IMR-90 (cell line): ENCODE measurements at regions not wholly inside any gene's neighbourhood (a gene's known extent, or its start where the extent isn't known, plus 50 kb on each side); places are given as distances from the start of the nearest gene placed in this dataset.

Experiments used
- ATAC-seq: fragments of 200-7000 bp; cut with Tn5 transposase; 2 replicates; pipeline ENCODE4 v1.9.1; 2020; ENCODE audit warnings: low read depth, mild to moderate bottlenecking, moderate library complexity
- BruUV-seq: library from RNA; stranded (reverse); fragments of 400-500 nt; replicated peaks from 2 replicates; lab custom pipeline; 2021; lab: Mats Ljungman, UMichigan
- CTCF ChIA-PET: fragments of 300-600 bp; formaldehyde crosslinking; extraction: SDS; loops from one replicate; lab custom pipeline; 2021; ENCODE audit warnings: antibody characterized with exemption; lab: Yijun Ruan, JAX
- POLR2A ChIA-PET: fragments of 300-600 bp; sonication (Branson Sonifier 250); formaldehyde crosslinking; loops from one replicate; lab custom pipeline; 2022; ENCODE audit warnings: antibody characterized with exemption; ENCODE audit not compliant: unreplicated experiment; lab: Charles Lee
- DNase-seq: peaks from one replicate; pipeline ENCODE4 v3.0.0; 2013
- H2AFZ ChIP-seq: replicated peaks from 2 replicates; pipeline ENCODE3; 2013; ENCODE audit warnings: low read length, mild to moderate bottlenecking; ENCODE audit not compliant: poor library complexity
- H2AK5ac ChIP-seq: 2 replicates; pipeline ENCODE4 v1.6.1; 2013; ENCODE audit warnings: low read depth, low read length, inconsistent platforms
- H2AK9ac ChIP-seq: replicated peaks from 2 replicates; pipeline ENCODE3; 2013; ENCODE audit warnings: mild to moderate bottlenecking, low read depth, low read length, moderate library complexity; ENCODE audit not compliant: poor library complexity
- H2BK120ac ChIP-seq: 2 replicates; pipeline ENCODE4 v1.6.1; 2013; ENCODE audit warnings: low read depth, low read length, inconsistent platforms
- H2BK15ac ChIP-seq: 3 replicates; pipeline ENCODE4 v1.6.1; 2013; ENCODE audit warnings: low read depth, low read length, inconsistent platforms
- H2BK20ac ChIP-seq: 2 replicates; pipeline ENCODE4 v1.6.1; 2013; ENCODE audit warnings: low read depth, mild to moderate bottlenecking, inconsistent platforms, low read length, moderate library complexity
- H2BK5ac ChIP-seq: 2 replicates; pipeline ENCODE4 v1.6.1; 2013; ENCODE audit warnings: mild to moderate bottlenecking, low read depth, low read length, inconsistent platforms; ENCODE audit not compliant: poor library complexity, severe bottlenecking
- H3K14ac ChIP-seq: replicated peaks from 2 replicates; pipeline ENCODE4 v1.6.1; 2013; ENCODE audit warnings: low read depth, low read length, inconsistent platforms
- H3K18ac ChIP-seq: 2 replicates; pipeline ENCODE4 v1.6.1; 2013; ENCODE audit warnings: low read depth, low read length, control low read depth
- H3K23ac ChIP-seq: 2 replicates; pipeline ENCODE4 v1.6.1; 2013; ENCODE audit warnings: low read depth, low read length, inconsistent platforms
- H3K27ac ChIP-seq: 2 replicates; pipeline ENCODE4 v1.5.1; 2013; ENCODE audit warnings: mild to moderate bottlenecking, control low read depth, low read length; ENCODE audit not compliant: insufficient read depth
- H3K27me3 ChIP-seq: 2 replicates; pipeline ENCODE4 v1.6.1; 2013; ENCODE audit warnings: low read length; ENCODE audit not compliant: control insufficient read depth, insufficient read depth
- H3K36me3 ChIP-seq: 2 replicates; pipeline ENCODE4 v1.6.1; 2013; ENCODE audit warnings: low read length, mixed read lengths; ENCODE audit not compliant: control insufficient read depth, insufficient read depth
- H3K4ac ChIP-seq: 2 replicates; pipeline ENCODE4 v1.6.1; 2013; ENCODE audit warnings: low read depth, low read length, inconsistent platforms
- H3K4me1 ChIP-seq: 2 replicates; pipeline ENCODE4 v1.6.1; 2013; ENCODE audit warnings: low read length, mixed read lengths; ENCODE audit not compliant: control insufficient read depth, insufficient read depth
- H3K4me2 ChIP-seq: 2 replicates; pipeline ENCODE4 v1.6.1; 2013; ENCODE audit warnings: low read depth, mild to moderate bottlenecking, control low read depth, low read length, moderate library complexity
- H3K4me3 ChIP-seq: 2 replicates; pipeline ENCODE4 v1.5.1; 2013; ENCODE audit warnings: low read depth, mild to moderate bottlenecking, control low read depth, low read length, moderate library complexity; ENCODE audit not compliant: insufficient read depth
- H3K56ac ChIP-seq: 2 replicates; pipeline ENCODE4 v1.6.1; 2013; ENCODE audit warnings: low read length, inconsistent platforms; ENCODE audit not compliant: insufficient read depth; ENCODE audit errors: extremely low read depth
- H3K79me1 ChIP-seq, 2 experiments: 2 replicates each; pipeline ENCODE4 v1.6.1; 2013; ENCODE audit warnings: low read length in 2 of 2, inconsistent platforms in 1 of 2, low read depth in 1 of 2
- H3K9ac ChIP-seq: 2 replicates; pipeline ENCODE4 v1.6.1; 2013; ENCODE audit warnings: low read depth, low read length, control low read depth
- H3K9me1 ChIP-seq: 2 replicates; pipeline ENCODE4 v1.6.1; 2013; ENCODE audit warnings: low read length, inconsistent platforms; ENCODE audit not compliant: insufficient read depth
- H3K9me3 ChIP-seq: 2 replicates; pipeline ENCODE4 v1.6.1; 2013; ENCODE audit warnings: low read length; ENCODE audit not compliant: control insufficient read depth, insufficient read depth
- H4K20me1 ChIP-seq: 2 replicates; pipeline ENCODE4 v1.6.1; 2013; ENCODE audit warnings: low read length, inconsistent platforms; ENCODE audit not compliant: insufficient read depth
- H4K5ac ChIP-seq: 2 replicates; pipeline ENCODE4 v1.6.1; 2013; ENCODE audit warnings: mild to moderate bottlenecking, low read depth, low read length, control low read depth
- H4K8ac ChIP-seq, 2 experiments: 2 replicates each; pipeline ENCODE4 v1.6.1; 2013; ENCODE audit warnings: low read depth in 2 of 2, low read length in 2 of 2, control low read depth in 1 of 2, inconsistent platforms in 1 of 2
- H4K91ac ChIP-seq: 2 replicates; pipeline ENCODE4 v1.6.1; 2013; ENCODE audit warnings: low read depth, low read length, inconsistent platforms; ENCODE audit not compliant: insufficient read depth
- BHLHE40 ChIP-seq: fragments of 150-350 bp; IDR thresholded peaks from 2 replicates; pipeline ENCODE4 v1.6.1; 2016; ENCODE audit warnings: mild to moderate bottlenecking, low read depth, low read length
- CEBPB ChIP-seq: IDR thresholded peaks from 2 replicates; pipeline ENCODE4 v1.6.1; 2012; ENCODE audit warnings: low read depth, low read length, improper control_type of control experiment
- CHD1 ChIP-seq: IDR thresholded peaks from 2 replicates; pipeline ENCODE4 v1.6.1; 2012; ENCODE audit warnings: low read depth, low read length, improper control_type of control experiment
- CTCF ChIP-seq: conservative IDR thresholded peaks from 2 replicates; pipeline ENCODE4 v1.5.1; 2012; ENCODE audit warnings: mild to moderate bottlenecking, low read depth, low read length, improper control_type of control experiment
- ELK1 ChIP-seq: fragments of 150-350 bp; IDR thresholded peaks from 2 replicates; pipeline ENCODE4 v1.6.1; 2016; ENCODE audit warnings: low read depth, mild to moderate bottlenecking, low read length, moderate library complexity, borderline replicate concordance
- FOS ChIP-seq: fragments of 150-350 bp; IDR thresholded peaks from 2 replicates; pipeline ENCODE4 v1.6.1; 2016; ENCODE audit warnings: low read depth, low read length
- MAFK ChIP-seq: IDR thresholded peaks from 2 replicates; pipeline ENCODE4 v1.6.1; 2012; ENCODE audit warnings: low read depth, low read length, improper control_type of control experiment
- MAZ ChIP-seq: IDR thresholded peaks from 2 replicates; pipeline ENCODE4 v1.6.1; 2012; ENCODE audit warnings: low read depth, mild to moderate bottlenecking, low read length, improper control_type of control experiment, moderate library complexity, borderline replicate concordance
- MXI1 ChIP-seq: IDR thresholded peaks from 2 replicates; pipeline ENCODE4 v1.6.1; 2012; ENCODE audit warnings: low read depth, mild to moderate bottlenecking, low read length, moderate library complexity, borderline replicate concordance
- NFE2L2 ChIP-seq: fragments of 150-350 bp; IDR thresholded peaks from 2 replicates; pipeline ENCODE4 v1.6.1; 2016; ENCODE audit warnings: low read depth, mild to moderate bottlenecking, low read length
- POLR2A ChIP-seq: IDR thresholded peaks from 2 replicates; pipeline ENCODE4 v1.6.1; 2012; ENCODE audit warnings: mild to moderate bottlenecking, low read depth, low read length
- RAD21 ChIP-seq: IDR thresholded peaks from 2 replicates; pipeline ENCODE4 v1.6.1; 2012; ENCODE audit warnings: low read length, improper control_type of control experiment
- RCOR1 ChIP-seq: IDR thresholded peaks from 2 replicates; pipeline ENCODE4 v1.6.1; 2012; ENCODE audit warnings: mild to moderate bottlenecking, low read length, improper control_type of control experiment; ENCODE audit not compliant: insufficient replicate concordance
- RFX5 ChIP-seq: IDR thresholded peaks from 2 replicates; pipeline ENCODE4 v1.8.0; 2012; ENCODE audit warnings: low read depth, mild to moderate bottlenecking, low read length, moderate library complexity
- SMC3 ChIP-seq: fragments of 150-350 bp; IDR thresholded peaks from 2 replicates; pipeline ENCODE4 v1.6.1; 2016; ENCODE audit warnings: low read depth, mild to moderate bottlenecking, antibody characterized with exemption, low read length, moderate library complexity
- USF2 ChIP-seq: fragments of 150-350 bp; IDR thresholded peaks from 2 replicates; pipeline ENCODE4 v1.6.1; 2017; ENCODE audit warnings: mild to moderate bottlenecking, antibody characterized with exemption, low read length, low read depth
- WGBS, 2 experiments: methylation state at CpG; one replicate each; pipeline versions ENCODE4 v1.1.5 to v1.1.7; 2013; ENCODE audit warnings: missing lambda C conversion rate in 2 of 2; ENCODE audit not compliant: insufficient read length in 1 of 2; ENCODE audit errors: extremely low coverage in 2 of 2; 5-methylcytosine and 5-hydroxymethylcytosine counted together
- dilution Hi-C: fragments of 300-500 bp; cut with HindIII; formaldehyde crosslinking; loops from one replicate; pipeline ENCODE4 v1.14.3; 2018; ENCODE audit warnings: low sequenced_read_pairs; ENCODE audit not compliant: unreplicated experiment
- in situ Hi-C: fragments of 300-500 bp; cut with MboI; formaldehyde crosslinking; loops from 3 replicates; pipeline ENCODE4 v1.14.3; 2019; ENCODE audit warnings: low sequenced_read_pairs, inconsistent platforms, mixed read lengths
- intact Hi-C: fragments of 100-400 bp; cut with micrococcal nuclease; formaldehyde crosslinking; loops from 2 replicates; pipeline ENCODE4 v1.10.0; 2022

- no peaks in the 10 kb centered on the region for H4K20me1 ChIP-seq
- H3K79me1 ChIP-seq = no peaks in the 10 kb centered on the region
- H3K27me3 ChIP-seq = peaks cover 28% of the 10 kb centered on the region
- no peak overlapping the region for H3K4ac ChIP-seq
- no peak overlapping the region for H2BK15ac ChIP-seq
- no peak overlapping the region for H3K4me3 ChIP-seq
- ATAC-seq (no peak), DNase-seq (no peak)
- dilution Hi-C loops = no loop called here
- intact Hi-C loops = no loop called here
- no peaks in the 10 kb centered on the region for H3K9me1 ChIP-seq
- H3K9me3 ChIP-seq = 0 out of 2 replicates have a peak, but pooled peaks cover 3% of the 10 kb centered on the region
- no peak overlapping the region for H3K18ac ChIP-seq
- ChIA-PET POLR2A (no interaction called here), CTCF (no interaction called here)
- H3K23ac ChIP-seq = no peak overlapping the region
- H2AK9ac ChIP-seq = no peak overlapping the region
- no peak overlapping the region for H4K91ac ChIP-seq
- H4K8ac ChIP-seq = no peak overlapping the region
- WGBS, 2 experiments = 10% methylated on average over 1 of the region's 7 CpGs; no CpG with 5 or more reads in 1 of the 2 experiments
- H2AFZ ChIP-seq = no peak overlapping the region
- H3K36me3 ChIP-seq = no peaks in the 10 kb centered on the region
- no peak overlapping the region for H2AK5ac ChIP-seq
- in situ Hi-C loops = no loop called here
- H3K4me1 ChIP-seq = no peaks in the 10 kb centered on the region
- H4K5ac ChIP-seq = no peak overlapping the region
- H3K27ac ChIP-seq = no peak overlapping the region
- H3K14ac ChIP-seq = no peak overlapping the region
- TF ChIP-seq MXI1 (no peak), RAD21 (no peak), BHLHE40 (no peak), NFE2L2 (no peak), USF2 (no peak), FOS (no peak), POLR2A (no peak), RFX5 (no peak), RCOR1 (no peak), CTCF (no peak), ELK1 (no peak), MAZ (no peak), CHD1 (no peak), MAFK (no peak), SMC3 (no peak), CEBPB (no peak)
- H2BK120ac ChIP-seq = no peak overlapping the region
- H3K56ac ChIP-seq = no peak overlapping the region
- H2BK5ac ChIP-seq = no peak overlapping the region
- no peak overlapping the region for H3K4me2 ChIP-seq
- no peak overlapping the region for H3K9ac ChIP-seq
- H2BK20ac ChIP-seq = no peak overlapping the region
- no TSS peak for BruUV-seq
These were observed 202.7 kb upstream of the MVB12B start for GRCh38 chr9:126123927-126124326.
